HG02763 (cell line): ENCODE measurements at regions not wholly inside any gene's neighbourhood (a gene's known extent, or its start where the extent isn't known, plus 50 kb on each side); places are given as distances from the start of the nearest gene placed in this dataset.
"Not testable (repeated sequence)": the region's sequence is repeated elsewhere in the genome, so short reads cannot be mapped to it uniquely, and the experiment has no call there.

Experiments used
- ATAC-seq: cut with Tn5 transposase; IDR thresholded peaks from one replicate; pipeline ENCODE4 v1.9.1; 2021; ENCODE audit warnings: mild to moderate bottlenecking, moderate library complexity; ENCODE audit not compliant: unreplicated experiment

DNA sequence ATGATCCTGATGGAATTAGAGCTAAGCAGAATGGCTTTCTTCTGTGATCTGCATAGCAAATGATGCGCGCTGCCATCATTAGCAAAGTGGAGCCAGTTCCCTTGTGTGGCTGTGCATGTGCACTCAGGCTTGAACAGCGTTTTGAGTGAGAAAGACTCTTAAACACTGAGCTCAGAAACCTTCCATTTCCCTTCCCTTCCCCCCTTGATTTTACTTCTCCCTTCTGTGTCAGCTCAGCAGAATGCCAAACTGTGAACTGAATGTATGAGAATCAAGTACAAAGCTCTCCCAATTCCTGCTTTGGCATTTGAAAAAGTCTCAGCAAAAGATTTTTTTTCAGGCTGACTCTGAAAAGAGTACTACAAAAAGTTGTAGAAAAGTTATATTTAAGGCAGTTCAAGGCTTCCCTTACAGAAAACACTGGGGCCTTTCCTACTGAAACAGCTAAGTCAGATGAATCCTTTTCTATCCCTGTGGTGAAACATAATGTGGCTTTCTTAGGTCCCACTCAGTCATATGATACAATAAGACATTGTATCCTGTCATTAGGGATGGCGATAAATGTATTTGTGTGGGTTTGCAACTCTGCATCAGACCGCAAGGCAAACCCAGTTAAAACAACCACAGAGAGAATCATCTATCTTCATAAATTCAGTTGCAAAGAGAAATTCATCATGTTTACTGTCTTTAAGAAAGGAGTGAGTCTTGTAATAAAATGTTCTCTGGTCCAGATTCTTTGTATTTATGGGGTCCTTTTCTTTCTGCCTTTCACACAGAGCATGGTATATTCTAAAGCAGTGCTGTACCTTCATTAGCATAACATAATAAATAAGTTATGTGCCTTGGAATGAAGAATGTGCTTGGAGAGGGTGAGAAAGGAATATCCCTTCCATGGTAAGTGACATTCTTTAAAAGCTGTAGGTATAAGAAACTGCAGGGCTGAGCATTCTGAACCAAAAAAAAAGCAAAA, 222.6 kb downstream of the CAAP1 start:
- ATAC-seq, result no peak

DNA sequence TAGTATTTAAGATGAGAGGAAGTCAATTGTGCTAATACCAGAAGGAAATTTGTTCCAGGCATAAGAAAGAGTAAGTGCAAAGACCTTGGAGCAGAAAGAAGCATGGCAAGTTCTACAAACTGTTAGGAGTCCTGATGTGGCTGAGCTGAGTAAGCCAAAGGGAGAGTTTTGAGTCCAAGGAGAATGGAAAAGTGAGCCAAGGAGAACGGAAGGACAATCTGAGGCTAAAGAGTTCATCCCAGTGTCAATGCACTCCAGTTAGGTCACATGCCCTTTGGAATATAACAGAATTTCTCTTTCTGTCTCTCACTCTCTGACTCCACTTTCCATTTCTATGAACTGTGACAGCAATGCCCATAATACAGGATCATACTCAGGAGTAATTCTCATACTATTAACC, 224.7 kb downstream of the CAAP1 start:
- no peak for ATAC-seq

DNA sequence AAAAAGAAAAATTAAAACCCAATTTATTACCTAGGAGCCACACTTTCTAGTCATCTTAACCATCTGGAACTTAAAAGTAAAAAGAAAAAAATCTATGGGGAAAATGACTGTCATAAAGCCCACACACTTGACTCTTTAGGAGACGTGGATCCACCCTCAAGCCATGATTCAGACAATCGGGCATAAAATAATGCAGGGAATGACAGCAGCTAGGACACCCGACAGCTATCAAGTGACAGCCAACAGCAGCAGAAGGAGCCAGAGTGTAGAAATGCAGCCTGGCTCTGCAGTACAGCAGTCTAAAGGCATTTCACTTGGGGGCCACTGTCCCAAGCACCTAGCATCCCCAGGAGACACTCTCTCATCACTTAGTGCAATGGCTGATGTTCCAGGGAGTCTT, 226.9 kb downstream of the CAAP1 start:
- no peak for ATAC-seq

DNA sequence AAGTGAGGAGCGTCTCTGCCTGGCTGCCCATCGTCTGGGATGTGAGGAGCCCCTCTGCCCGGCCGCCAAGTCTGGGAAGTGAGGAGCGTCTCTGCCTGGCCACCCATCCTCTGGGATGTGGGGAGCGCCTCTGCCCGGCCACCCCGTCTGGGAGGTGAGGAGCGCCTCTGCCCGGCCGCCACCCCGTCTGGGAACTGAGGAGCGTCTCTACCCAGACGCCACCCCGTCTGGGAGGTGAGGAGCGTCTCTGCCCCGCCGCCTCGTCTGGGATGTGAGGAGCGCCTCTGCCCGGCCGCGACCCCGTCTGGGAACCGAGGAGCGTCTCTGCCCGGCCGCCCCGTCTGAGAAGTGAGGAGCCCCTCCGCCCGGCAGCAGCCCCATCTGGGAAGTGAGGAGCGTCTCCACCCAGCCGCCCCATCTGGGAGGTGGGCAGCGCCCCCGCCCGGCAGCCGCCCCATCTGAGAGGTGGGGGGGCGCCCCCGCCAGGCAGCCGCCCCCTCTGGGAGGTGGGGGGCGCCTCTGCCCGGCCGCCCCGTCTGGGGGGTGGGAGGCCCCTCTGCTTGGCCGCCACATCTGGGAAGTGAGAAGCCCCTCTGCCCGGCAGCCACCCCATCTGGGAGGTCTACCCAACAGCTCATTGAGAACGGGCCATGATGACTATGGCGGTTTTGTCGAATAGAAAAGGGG, 228.4 kb downstream of the CAAP1 start:
- not testable (repeated sequence) for ATAC-seq

DNA sequence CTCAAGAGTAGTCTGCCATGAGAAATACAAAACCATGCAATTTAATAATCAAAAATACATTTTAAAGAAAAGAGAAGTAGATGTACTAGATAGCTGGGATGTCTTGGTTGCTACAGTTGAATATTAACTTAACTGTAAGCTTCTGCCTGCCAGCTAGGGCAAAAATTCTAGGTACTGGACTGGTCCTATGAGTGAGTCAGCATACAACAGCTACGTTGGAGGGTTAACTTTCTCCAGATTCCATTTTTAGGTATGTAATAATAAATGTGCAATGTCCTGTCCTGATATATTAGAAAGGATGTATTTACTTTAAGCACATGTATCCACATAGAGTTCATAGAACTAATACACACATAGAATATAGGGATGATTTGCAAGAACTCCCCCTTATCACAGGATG, 230.1 kb downstream of the CAAP1 start:
- ATAC-seq, result no peak

DNA sequence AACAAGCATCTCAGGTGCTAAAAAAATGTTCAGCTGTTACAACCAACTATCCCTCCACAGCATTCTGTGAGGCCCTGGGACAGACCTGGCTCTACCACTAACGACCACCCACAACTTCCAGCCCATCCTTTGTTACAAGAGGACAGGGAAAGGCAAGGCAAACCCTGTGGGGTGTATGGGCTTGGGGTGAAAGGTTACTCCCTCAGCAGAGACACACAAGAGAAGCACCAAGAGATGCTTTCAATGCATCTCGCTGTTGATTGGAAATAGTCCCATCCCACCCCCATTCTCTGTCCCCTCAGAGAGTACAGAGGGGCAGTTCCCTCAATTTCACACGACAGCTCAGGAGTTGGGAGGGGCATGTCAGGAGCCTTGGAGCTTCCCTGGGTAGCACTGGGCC, 234.1 kb downstream of the CAAP1 start:
- ATAC-seq, result no peak

DNA sequence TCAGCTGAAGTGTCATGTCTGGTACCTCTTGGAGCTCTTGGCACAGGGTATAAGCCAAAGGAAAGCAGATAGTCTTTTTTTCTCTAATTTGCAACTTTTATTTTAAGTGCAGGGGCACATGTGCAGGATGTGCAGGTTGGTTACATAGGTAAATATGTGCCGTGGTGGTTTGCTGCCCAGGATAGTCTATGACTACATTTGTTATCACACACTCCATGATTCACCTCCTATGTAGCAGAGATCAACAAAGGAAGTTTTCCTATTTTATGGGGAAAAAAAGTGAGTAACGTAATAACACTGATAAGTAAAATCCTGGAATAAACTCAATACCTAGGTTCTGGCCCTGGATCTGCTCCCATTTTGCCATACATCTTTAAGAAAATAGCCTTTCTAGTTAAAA, 234.6 kb downstream of the CAAP1 start:
- no peak for ATAC-seq

DNA sequence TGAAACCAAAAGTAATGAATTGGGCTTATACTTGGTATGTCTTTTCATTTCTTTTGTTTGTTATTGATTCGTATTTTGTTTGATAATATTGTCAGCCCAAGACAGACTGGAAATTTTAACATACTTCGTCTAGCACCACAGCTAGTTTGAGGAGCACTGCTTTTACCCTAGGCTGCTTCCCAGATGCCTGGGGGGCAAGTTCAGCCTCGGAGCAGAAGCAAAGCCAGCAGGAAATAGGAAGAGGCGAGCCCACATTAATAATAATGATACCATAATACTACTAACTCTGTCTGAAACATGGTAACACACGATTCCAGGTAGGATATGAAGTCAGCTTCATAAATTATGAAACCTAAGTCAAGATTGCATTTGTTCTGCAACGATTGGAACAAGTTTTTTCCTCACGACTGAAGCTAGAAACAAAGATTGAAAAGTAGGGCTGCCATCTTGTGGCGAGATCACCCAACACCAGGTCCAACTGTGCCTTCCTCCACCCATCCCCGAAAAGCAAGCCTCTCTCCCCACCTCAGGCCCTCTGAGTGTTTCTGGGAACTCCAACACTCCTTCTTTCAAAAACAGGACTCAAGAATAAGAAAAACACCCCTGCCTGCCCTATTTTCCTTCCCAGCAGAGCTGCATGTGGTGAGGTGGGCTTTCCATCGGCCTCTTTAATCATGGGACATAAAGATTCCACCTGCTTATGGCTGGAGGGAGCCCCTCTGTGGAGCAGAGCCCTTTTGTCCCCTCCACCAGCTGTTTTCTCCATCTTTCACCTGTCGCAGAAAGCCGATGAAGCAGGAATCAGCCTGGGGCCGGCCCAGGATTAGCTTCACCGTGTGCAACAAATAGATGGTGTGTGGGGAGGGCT, 236.4 kb downstream of the CAAP1 start:
- no peak for ATAC-seq

DNA sequence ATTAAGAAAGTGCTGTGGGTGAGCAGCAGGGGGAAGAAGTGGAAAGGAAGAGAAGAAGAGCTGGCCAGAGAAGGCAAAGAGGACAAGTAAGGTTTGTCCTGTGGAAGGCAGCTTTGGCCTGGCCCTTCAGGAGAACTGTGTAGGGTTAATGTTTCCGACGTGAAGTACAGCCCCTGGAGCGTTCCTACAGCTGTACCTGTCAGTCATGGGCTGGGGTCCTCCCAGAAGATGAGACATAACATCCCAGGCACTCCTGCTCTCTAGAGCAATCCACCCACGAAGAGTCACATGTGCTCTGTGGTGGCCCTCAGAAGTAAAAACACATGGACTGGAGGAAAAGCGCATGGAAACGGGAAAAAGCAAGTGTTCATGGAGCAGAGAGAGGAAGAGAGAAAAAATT, 237.4 kb downstream of the CAAP1 start:
- no peak for ATAC-seq

DNA sequence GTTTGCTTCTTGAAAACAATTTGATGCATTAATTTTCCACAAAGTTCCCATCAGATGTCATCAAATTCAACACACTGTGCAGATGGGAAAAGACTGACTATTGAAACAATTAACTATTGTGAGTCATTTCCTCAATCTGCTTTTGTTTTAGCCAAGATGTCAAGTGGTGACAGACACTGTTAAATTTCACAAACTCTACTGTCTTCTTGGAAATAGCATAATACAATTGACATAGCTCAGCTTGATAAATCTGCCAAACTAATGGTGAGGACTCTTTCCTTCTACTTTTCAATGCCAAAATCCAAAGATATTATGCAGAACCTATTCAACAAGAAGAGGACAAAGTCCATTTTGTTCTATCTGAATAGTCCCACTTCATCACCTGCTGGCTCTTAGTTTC, 242.3 kb downstream of the CAAP1 start:
- no peak for ATAC-seq

DNA sequence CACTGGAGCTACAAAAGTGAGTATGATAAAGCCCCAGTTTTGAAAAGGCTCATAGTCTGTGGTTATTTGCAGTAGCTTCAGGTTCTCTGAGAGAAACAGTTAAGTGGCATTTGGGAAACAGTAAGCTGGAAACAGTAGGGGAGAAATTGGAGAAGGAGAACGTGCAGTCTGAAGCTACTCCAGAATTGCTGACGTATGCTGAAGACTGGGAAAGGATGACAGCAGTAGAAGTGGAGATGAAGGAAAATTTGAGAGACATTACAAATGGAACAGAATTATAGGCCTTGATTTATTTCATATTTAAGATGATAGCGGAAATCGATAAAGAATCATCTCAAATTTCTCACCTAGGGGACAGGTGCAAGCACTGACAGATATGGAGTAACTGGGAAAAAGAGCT, 248.8 kb downstream of the CAAP1 start:
- ATAC-seq, result no peak

DNA sequence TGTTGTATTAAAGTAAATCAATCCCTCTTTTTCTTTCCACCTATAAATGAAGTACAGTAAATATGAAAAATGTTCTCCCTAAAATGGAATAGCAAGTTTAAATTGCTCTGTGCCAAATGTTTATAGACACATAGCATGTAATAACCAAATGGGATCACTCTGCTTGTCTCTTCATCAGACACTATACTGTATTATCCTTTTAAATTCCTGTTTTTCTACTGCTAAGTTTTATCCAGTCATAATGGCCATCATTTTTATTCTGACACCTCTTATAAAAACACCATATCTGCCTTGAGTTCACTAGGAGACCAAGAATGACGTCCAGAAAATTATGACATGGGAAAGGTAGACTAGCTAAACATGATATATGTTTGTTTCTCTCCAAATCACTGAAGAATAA, 252.8 kb downstream of the CAAP1 start:
- no peak for ATAC-seq

DNA sequence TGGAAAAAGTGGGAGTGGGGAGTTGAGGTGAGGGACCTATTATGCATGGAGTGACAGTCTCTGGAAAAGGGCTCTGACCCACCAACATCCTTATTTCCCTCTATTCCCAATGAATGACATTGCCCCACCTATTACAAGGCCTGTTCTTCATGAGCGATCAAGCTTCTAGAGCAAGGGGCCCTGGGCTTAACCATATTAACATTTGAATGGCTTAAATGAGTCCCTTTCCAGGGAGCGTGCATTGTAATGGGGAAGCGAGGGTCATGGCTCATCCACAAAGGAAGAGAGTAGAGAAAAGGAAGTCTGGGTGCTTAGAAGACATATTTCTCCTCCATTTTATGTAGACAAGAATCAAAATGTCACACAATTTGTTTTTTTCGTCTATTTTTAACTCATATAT, 255.5 kb downstream of the CAAP1 start:
- ATAC-seq, result no peak

DNA sequence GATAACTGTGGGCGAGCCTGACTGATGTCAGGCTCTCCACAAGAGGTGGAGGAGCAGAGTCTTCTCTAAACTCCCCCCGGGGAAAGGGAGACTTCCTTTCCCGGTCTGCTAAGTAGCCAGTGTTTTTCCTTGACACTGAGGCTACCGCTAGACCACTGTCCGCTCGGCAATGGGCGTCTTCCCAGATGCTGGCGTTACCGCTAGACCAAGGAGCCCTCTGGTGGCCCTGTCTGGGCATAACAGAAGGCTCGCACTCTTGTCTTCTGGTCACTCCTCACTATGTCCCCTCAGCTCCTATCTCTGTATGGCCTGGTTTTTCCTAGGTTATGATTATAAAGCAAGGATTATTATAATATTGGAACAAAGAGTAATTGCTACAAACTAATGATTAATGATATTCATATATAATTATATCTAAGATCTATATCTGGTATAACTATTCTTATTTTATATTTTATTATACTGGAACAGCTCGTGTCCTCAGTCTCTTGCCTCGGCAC, 278.7 kb downstream of the CAAP1 start:
- ATAC-seq, result not testable (repeated sequence)

DNA sequence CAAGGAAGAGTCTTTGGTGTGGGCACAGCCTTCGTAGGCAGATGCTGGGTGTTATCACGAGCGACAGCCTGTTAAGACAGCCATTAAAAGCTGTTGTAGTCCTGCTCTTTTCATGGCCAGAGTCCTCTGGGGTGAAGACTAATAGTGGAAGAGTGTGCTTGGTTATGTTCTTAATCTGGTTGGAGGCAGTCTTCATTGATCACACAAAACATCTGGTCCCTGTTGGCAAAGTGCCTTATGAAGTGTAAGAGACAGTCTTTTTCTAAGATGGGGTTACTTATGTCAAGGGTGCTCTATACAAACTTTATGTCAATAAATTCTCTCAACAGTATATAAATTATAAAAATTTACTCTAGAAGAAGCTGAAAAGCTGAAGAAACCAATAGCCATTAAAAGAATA, 280.4 kb downstream of the CAAP1 start:
- ATAC-seq, result no peak

DNA sequence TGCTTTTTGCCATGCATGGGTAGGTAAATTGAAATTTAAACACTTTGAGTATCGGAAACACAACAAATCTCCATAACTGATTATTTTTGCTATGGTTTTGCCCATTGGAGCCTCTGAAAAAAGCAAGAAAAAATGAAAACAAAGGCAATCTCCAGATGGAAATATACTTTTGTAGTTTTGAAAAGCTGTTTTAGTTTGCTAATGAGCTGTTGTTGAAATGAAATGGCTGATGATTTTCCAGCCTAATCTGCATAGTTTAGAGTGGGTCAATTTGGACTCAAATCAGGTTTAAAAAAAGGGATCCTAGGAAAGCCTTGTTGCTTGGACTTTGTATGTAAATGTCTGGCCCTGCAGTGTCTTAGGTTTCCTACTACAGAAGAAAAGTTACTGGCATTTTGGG, 285.8 kb downstream of the CAAP1 start:
- ATAC-seq, result no peak

DNA sequence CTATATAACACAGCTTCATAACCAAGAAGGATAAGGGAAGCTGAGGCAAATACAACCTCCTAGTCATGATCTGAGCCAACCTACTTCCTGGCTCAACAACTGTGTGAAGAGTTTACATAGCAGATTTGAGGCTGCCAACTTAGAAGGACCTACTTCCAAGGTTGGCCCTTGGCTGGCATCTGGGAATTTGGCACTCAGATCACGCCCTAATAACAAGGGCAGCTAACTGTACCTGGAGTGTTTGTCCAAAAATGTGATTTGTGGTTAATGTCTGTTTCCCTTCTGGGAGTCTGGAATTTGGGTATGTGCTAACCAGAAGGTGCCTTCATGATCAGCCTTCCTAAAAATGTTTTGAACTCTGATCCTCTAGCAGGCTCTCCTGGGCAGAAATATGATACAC, 287.2 kb downstream of the CAAP1 start:
- no peak for ATAC-seq

DNA sequence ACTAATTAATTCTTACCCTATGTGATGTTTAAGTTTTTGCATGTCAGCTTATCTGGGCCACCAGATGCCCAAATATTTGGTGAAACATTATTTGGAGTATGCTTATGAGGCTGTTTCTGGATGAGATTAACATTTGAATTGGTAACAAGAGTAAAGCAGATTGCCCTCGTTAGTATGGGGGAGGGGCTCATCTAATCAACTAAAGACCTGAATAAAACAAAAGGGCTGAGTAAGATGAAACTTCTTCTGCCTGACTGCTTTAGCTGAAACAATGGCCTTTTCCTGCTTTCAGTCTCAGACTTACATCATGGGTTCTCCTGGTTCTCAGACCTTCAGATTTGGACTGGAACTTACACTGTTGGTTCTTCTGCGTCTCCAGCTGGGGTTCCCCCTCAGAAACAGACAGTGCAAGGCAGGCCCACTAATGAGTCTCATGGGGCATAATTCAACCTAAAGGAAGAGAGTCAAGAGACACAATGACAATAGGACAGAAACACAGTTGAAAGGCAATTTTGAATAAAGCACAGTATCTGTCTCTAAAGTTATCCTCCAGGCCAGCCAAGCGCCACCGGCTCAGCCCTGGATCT, 288.4 kb downstream of the CAAP1 start:
- no peak for ATAC-seq

DNA sequence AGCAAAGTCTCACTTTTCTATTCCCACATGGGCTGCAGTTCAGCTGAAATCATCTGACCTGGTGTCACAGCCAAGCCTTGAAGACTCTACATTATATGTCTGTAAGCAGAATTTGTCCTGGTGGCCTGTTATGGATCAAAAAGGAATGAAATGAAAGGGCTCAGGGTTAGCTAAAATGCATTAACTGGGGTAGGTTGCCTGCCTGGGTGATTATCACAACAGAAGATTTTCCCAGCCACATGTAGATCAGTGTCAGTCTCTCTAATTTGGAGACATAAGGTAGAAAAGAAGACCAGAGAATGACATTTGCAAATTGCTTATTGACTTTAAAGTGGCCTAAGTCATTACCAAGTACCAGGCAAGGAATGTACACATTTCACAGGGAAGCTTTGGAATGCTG, 289.0 kb downstream of the CAAP1 start:
- ATAC-seq, result no peak

DNA sequence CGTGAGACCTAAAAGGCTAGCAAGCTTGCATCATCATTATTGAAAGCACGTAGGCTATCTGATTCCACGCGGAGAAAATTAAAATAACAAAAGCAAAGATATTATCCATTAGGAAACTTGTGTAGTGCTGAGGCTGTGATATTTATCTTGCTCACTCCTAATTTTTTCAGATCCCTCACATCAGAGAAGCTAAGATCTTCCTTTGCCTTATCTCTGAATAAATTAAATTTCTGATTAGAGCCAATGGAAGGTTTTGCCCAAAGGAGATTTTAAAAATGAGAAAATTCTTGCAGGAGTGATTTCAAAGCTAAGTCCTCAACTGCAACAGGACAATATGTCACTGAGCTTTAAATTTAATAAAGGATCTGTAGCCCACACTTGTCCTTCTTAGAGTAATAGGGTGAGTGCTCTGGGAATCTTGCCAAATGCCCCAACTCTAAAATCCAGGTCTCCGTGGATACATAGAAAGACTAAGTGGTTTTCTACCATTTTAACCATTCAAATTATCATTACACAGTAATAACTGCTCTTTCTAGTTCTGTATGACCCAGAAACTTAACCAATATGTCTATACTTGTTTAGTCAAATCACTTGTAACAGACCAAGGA, 295.0 kb downstream of the CAAP1 start:
- no peak for ATAC-seq
